NOMO-1 treated with dmso at 0.1 percent for 144 hours (cell line): ENCODE measurements at regions not wholly inside any gene's neighbourhood (a gene's known extent, or its start where the extent isn't known, plus 50 kb on each side); places are given as distances from the start of the nearest gene placed in this dataset.
"Not testable (repeated sequence)": the region's sequence is repeated elsewhere in the genome, so short reads cannot be mapped to it uniquely, and the experiment has no call there.

Experiments used
- DNase-seq: peaks from one replicate; lab custom pipeline; 2025; ENCODE audit not compliant: unreplicated experiment; lab: John Stamatoyannopoulos, UW

DNA sequence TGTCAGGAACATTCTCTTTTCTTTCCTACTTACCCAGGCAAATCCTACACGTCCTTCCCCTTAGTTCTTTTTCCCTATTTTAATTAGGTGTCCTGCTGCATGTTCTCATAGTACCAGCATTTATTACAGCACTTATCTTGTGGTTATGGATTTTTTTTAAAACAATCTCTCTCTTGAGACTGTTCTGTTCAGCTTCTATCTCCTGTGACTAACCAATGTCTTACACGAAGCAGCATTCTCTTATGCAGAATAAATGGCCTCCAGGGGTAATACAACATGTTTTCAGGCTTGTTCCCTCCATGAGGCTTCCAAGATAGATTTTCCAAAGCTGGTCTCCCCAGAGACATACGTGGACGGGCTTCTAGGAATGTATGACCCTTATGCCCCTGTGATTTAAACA, 1096.1 kb upstream of the CELF2 start:
- no peak for DNase-seq

DNA sequence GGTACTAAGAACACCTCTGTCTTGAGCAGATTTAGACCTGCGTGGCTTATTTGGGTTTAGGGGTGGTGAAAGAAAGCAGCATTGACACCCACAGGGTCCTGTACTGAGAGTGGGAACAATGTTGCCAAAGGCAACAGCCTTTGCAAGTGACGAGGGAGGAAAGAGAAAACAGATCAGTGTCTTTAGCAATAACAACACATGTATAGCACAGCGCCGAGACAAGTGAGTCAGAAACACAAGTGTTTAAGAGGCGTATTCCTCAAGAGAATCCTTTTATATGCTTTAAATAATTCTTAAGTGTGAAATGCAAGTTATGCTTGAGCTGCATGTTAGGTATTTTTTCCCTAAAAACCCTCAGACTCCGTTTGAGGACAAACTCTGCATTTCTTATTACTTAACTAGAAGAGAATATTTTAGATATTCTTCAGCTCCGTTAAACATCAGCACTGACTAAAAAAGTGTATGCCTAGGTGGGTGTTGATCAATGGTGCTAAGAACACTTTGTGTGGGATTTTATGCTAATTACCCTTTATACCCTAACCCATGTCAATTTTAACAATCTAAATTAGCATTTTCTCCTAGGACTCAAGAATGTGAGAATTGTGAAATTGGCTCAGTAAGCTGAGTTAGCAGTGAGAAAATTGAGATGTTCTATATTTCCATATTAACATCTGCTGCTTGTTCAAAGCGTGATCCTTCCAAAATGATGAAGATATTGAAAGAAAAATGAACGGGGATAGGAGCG, 1095.4 kb upstream of the CELF2 start:
- no peak for DNase-seq

- DNase-seq: no peak
Measured at GRCh38 chr10:9926003-9926402, 1091.7 kb upstream of the CELF2 start.

- DNase-seq: no peak
Measured at GRCh38 chr10:9926881-9927280, 1090.8 kb upstream of the CELF2 start.

GRCh38 chr10:9939716-9940115, 1078.0 kb upstream of the CELF2 start:
- no peak for DNase-seq

GRCh38 chr10:9944690-9945089, 1073.0 kb upstream of the CELF2 start:
- no peak for DNase-seq

- no peak for DNase-seq
Measured at GRCh38 chr10:9950070-9950469, 1067.6 kb upstream of the CELF2 start.

DNA sequence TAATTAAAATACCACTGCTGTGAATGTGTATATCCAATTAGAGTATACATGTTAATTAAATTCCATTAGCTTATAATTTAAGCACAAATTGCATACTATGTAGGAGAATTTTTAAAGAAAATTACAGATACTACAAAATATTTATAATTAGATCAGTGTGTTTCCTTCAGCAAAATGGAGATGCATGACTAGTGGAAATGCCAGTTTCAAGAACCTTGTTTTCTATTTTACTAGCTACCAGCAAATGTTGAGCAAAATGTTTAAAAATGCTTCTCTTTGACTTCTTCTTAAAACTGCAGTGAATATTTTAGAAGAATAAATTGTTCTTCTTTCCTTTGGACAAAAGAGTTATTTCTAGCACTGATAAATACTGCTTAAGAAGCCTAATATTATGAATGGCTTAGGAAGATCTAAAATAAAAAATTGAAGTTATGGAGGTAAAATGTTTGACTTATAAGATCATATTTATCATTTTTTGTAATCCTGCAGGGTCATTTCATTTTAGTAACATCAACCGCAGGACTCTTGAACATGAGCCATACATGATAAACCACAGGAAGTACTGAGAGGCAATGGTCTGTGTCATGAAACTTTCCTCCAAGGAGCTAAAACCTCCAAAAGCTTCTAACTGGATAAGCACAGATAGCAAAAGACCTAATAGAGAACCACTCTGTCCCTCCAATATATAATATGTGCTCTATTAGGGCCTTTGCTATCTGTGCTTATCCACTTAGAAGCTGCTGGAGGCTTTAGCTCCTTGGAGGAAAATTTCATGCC, 1066.0 kb upstream of the CELF2 start:
- no peak for DNase-seq

DNA sequence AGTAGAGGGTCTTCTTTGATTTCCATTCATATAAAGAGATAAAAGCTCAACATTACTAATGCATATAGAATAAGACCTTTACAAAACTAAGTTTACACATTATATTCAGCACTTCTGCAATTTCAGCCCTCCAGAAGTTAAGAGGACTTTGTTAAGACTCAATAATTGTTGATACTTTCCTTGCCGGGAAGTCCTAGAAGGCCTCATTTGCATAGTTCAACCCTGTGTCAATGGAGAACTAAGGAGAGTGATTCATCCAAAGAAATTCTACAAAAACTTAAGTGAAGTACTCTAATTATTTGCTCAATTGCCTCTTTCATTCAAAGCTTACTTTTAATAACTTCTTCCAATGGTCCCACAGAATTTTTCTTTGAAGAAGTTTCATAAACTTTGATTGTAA, 1060.3 kb upstream of the CELF2 start:
- DNase-seq: no peak

GRCh38 chr10:9957876-9958275, 1059.8 kb upstream of the CELF2 start:
- not testable (repeated sequence) for DNase-seq

DNA sequence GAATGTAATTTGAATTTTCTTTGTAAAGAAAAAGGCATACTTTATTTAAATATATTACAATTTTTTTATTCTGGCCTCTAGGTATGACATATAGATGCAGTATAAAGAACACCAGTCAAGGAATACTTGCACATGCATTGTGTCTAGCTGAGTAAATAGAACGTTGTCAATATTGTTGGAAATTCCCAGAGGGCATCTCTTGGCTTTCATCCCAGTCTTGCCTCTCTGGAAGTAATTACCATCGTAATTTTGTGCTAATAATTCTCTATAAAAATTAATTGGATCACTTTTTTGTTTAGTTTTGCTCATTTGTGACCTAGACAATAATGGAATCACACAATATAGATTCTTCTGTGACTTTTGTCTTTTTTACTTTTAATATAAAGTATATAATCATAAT, 1052.3 kb upstream of the CELF2 start:
- DNase-seq: no peak

DNA sequence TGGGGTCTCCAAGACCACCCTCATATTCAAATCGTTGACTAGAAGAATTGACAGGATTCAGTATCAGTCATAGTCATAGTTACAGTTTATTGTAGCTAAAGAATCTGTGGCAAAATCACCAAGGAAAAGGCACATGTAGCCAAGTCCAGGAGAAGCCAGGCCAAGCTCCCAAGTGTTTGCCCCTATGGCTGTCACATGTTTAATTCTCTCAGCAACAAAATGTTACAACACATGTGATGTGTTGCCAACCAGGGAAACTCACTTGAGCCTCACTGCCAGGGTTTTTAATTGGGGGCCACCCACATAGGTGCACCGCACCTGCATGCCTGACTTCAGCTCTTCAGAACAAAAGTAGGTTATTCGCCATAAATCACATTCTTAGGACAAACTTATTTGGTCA, 1030.9 kb upstream of the CELF2 start:
- no peak for DNase-seq

DNA sequence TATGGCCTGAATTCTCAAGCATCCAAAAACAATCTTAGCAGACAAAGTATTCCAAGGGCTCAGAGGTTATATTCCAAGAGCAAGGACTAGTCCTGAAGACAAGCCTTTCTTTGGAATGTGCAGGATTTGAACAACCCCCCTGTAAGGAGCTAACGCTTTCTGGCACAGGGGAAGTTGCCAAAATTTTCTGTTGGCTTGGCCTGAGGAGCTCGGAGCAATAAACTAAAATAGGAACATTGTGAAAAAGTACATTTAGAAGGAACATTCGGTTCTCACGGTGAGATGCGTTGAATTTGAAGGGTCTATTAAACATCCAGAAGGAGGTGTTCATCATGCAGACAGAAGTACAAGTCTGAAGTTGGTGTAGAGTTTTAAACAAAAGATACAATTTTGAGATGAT, 1030.5 kb upstream of the CELF2 start:
- DNase-seq: no peak

DNA sequence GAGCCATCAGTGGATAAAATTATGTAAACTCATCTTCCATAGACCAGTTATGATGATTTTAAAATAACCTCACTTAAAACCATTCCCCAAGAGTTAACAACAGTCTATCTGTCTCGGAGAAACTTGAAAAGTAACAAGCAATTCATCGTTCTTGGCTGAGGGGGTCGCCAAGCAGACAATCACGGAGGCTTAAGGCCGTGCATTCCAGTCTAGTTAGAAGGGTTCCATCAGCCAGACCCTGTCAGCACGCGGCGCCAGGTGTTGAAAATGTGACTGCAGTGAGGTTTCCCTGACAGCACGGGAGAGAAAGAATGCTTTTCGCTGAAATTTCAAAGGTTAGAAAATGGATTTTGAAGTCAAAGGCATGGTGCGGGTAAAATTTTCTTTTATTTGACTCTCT, 1025.0 kb upstream of the CELF2 start:
- no peak for DNase-seq

DNA sequence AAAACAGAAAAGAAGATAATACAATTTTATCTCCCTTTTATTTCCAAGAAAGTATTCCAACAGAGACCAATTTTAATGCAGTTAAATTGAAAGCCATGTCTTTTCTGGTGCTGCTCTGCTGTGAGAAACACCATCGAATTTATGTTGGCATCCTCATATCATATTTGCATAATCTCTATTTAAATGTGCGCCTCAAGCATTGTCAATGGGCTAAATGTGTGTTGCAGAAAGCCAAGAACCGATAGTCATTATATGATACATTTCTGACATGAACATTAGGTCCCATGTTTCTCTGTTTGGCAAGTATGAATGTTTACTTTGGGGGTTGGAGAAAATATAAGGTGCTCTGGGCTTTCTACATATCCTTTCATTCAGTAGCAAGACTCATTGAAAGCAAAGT, 1023.5 kb upstream of the CELF2 start:
- DNase-seq: no peak

GRCh38 chr10:9999627-10000026, 1018.0 kb upstream of the CELF2 start:
- no peak for DNase-seq

GRCh38 chr10:10007957-10008356, 1009.7 kb upstream of the CELF2 start:
- DNase-seq: no peak

DNA sequence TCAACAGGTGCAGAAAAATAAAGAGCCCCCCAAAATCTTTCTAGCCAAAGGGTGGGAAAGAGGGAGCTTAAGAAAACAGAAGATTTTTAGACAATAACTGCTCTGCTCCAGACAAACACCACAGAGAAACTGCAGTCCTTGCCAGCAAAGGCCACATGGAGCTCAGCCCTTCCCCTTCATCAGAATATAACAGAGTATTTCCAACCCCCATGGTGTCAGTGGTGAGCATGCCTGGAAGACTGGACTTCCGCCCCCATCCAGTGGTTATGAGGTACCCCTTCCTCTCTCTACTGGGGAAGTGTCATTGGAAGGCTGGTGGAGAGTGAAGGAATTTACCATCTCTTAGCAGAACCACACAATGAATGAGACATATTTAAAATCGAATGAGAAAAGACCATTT, 1007.3 kb upstream of the CELF2 start:
- no peak for DNase-seq

DNA sequence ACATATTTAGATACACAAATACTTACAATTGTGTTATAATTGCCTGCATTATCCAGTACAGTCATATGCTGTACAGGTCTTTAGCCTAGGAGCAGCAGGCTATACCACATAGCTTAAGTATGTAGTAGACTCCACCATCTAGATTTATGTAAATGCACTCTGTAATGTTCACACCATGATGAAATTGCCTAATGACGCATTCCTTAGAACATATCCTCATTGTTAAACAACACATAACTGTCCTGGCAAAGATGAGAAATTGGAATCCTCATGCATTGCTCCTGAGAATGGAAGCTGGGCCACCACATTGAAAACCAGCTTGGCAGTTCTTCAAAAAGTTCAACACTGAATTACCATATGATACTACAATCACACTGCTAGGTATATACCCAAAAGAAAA, 1002.8 kb upstream of the CELF2 start:
- no peak for DNase-seq

DNA sequence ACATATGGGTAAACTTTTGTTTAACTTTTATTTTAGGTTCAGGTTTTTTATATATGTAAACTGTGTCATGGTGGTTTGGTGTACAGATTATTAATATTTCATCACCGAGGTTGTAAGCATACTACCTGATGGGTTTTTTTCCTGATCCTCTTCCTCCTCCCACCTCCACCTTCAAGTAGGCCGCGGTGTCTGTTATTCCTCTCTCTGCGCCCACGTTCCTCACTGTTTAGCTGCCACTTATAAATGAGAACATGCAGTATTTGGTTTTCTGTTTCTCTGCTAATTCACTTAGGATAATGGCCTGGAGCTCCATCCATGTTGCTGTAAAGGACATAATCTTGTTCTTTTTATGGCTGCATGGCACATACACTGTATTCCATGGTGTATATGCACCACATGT, 1000.0 kb upstream of the CELF2 start:
- DNase-seq: no peak

DNA sequence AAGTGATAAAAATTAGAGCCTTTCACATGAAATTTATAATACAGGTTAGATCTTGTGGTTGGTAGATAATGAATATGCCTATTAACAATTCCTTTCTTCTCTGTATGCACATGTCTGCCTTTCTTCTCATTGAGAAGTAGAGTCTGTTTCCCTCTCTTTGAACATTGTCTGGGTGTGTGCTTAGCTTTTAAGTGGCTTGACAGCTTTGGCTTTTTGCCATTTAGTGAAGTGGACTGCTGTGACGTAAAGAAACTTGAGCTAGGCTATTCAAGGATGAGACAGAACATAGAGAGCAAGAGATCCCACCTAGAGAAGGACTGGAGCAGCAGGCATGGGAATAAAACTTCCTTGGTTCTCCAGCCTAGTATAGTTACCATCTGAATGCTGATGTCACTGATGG, 996.7 kb upstream of the CELF2 start:
- no peak for DNase-seq

DNA sequence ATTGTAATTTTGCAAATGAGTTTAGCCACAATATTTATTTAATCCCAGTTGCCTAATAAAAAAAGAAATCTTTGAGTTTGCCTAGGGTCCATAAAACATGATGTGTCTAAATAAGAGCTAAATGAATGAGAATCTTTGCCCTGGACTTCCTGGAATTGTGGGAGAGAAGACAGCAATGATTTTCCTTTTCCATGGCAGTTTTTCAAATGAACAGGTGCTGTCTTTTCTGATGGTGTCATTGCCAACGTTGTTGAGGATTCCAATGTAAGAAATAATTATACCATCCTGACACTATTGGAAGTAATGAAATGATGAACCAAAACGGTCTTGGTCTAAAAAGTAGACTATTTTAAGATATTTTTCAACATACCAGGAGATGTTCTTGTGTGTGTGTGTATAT, 984.7 kb upstream of the CELF2 start:
- DNase-seq: no peak

DNA sequence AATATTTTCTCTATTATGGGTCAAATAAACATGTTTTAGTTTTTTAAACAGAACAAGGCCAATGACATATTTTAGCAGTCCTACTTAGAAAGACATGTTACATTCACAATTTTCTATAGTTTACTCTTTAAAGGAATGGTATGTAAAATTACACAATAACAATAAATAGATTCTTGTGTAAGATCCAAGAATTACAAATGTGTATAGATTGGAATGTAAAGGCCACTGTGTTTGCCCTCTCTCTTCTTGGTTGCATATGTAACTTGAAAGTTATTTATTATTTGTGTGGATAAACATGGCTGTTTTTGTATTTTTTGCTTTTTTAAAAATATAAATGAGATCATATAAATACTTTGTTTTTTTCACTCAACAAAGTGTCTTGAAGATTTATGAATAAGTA, 979.3 kb upstream of the CELF2 start:
- DNase-seq: no peak
